GM12891 (cell line): ENCODE measurements at regions not wholly inside any gene's neighbourhood (a gene's known extent, or its start where the extent isn't known, plus 50 kb on each side); places are given as distances from the start of the nearest gene placed in this dataset.

Experiments used
- PAX5 ChIP-seq: IDR thresholded peaks from 2 replicates; pipeline ENCODE4 v1.6.1; 2011; ENCODE audit warnings: low read length, moderate library complexity, mild to moderate bottlenecking; ENCODE audit not compliant: insufficient read depth, severe bottlenecking
- POLR2A ChIP-seq: IDR thresholded peaks from 2 replicates; pipeline ENCODE4 v1.6.1; 2011; ENCODE audit warnings: low read depth, low read length, control low read depth

DNA sequence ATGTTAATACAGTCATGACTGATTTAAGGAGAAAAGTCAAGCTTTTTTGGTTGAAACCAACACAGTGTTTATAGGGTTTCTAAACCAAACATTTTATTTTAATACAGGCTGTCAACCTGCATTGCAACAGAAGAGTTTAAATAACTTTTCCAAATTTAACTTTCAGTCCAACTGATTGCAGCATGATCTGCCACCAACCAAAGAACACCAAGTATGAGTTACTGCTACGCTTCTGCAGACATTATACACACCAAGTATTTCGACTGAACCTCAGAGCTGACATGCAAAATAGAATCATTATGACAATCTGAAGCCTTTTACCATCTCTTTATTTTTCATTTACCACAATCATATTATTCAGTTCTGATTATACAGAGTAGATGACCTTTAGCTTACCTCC, 151.2 kb upstream of the DST start:
- TF ChIP-seq PAX5 (no peak), POLR2A (no peak)
